HG02973 (cell line): ENCODE measurements at regions not wholly inside any gene's neighbourhood (a gene's known extent, or its start where the extent isn't known, plus 50 kb on each side); places are given as distances from the start of the nearest gene placed in this dataset.

Source experiments
- ATAC-seq: cut with Tn5 transposase; IDR thresholded peaks from one replicate; pipeline ENCODE4 v1.9.1; 2021; ENCODE audit warnings: moderate library complexity; ENCODE audit not compliant: unreplicated experiment

- no peak for ATAC-seq
These were observed 522.2 kb upstream of the JAG1 start for GRCh38 chr20:11195899-11196558.

GRCh38 chr20:11197851-11198250 lies 524.1 kb upstream of the JAG1 start:
- no peak for ATAC-seq

GRCh38 chr20:11200423-11200822 lies 526.6 kb upstream of the JAG1 start:
- ATAC-seq: no peak

GRCh38 chr20:11204926-11205768 lies 531.3 kb upstream of the JAG1 start:
- peak; percentile 84 for ATAC-seq

- no peak for ATAC-seq
These were observed 532.1 kb upstream of the JAG1 start for GRCh38 chr20:11205769-11206362.

GRCh38 chr20:11207749-11208502 lies 534.1 kb upstream of the JAG1 start:
- ATAC-seq: no peak

- no peak for ATAC-seq
These were observed 536.8 kb upstream of the JAG1 start for GRCh38 chr20:11210611-11211010.

GRCh38 chr20:11212272-11212671 lies 538.5 kb upstream of the JAG1 start:
- no peak for ATAC-seq

- ATAC-seq: no peak
These were observed 539.1 kb upstream of the JAG1 start for GRCh38 chr20:11212902-11213301.

GRCh38 chr20:11214256-11214840 lies 540.5 kb upstream of the JAG1 start:
- ATAC-seq: no peak

GRCh38 chr20:11216451-11217314 lies 542.9 kb upstream of the JAG1 start:
- ATAC-seq: no peak

GRCh38 chr20:11217326-11218172 lies 543.8 kb upstream of the JAG1 start:
- ATAC-seq: no peak

GRCh38 chr20:11218173-11218680 lies 544.4 kb upstream of the JAG1 start:
- no peak for ATAC-seq

GRCh38 chr20:11219192-11219591 lies 545.4 kb upstream of the JAG1 start:
- ATAC-seq: no peak

- ATAC-seq: no peak
These were observed 547.2 kb upstream of the JAG1 start for GRCh38 chr20:11221046-11221445.

- ATAC-seq: no peak
These were observed 548.4 kb upstream of the JAG1 start for GRCh38 chr20:11222243-11222642.

GRCh38 chr20:11227602-11228001 lies 553.8 kb upstream of the JAG1 start:
- no peak for ATAC-seq

- ATAC-seq: no peak
These were observed 556.0 kb upstream of the JAG1 start for GRCh38 chr20:11229772-11230171.

- no peak for ATAC-seq
These were observed 557.2 kb upstream of the JAG1 start for GRCh38 chr20:11230999-11231398.
